ENCODE measurements at regions not wholly inside any gene's neighbourhood (a gene's known extent, or its start where the extent isn't known, plus 50 kb on each side); places are given as distances from the start of the nearest gene placed in this dataset.

DNA sequence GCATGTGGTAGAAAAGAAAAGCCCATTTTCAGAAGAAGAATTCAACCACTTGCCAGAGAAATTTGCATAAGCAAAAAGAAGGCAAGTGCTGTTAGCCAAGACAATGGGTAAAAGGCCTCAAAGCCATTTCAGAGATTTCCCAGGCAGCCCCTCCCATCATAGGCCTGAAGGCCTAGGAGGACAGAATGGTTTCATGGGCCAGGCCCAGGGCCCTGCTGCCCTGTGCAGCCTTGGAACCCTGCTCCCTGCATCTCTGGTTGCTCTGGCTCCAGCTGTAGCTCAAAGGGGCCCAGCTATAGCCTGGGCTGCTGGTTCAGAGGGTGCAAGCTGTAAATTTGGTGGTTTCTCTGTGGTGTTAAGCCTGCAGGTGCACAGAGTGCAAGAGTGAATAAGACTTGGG is 212.8 kb downstream of the EFNB2 start:
- no peak for TF ChIP-seq Cebpa-rat (IDR thresholded peaks at IDR 0.05)
- peaks cover 8% of the 10 kb centered on the region for H3K4me1 ChIP-seq
- no peak overlapping the region for H3K4me3 ChIP-seq
- peaks cover 31% of the 10 kb centered on the region for H3K9me3 ChIP-seq
- H3K27me3 ChIP-seq = no peaks in the 10 kb centered on the region
- peaks cover 6% of the 10 kb centered on the region; the same call in 1 of the 2 replicates for H3K36me3 ChIP-seq
- H4K20me1 ChIP-seq = no peaks in the 10 kb centered on the region
- H3K9ac ChIP-seq = no peak overlapping the region
- no peak overlapping the region for H3K27ac ChIP-seq
- H3K4me2 ChIP-seq = no peak overlapping the region

DNA sequence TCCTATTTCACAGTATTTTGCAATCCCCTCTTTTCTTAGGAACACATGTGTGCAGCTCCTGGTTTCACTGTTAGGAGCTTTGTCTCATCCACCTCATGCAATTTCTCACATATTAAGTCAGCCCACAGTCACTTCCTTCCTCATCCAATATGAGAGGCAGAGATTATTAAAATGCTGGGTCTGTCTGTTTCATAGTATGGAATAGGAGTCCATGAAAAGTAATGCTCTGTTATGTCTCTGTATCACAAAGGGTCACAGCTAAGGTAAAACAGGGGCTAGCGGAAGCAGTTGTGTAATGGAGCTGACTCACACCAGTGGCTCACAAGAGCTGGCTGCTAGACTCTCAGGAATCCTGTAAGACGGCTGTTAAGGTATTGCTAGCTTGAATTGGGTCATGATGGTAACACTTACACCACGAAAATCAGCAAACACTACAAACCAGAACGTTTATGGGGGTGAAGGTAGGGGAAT is 216.5 kb downstream of the EFNB2 start:
- Histone ChIP-seq H3K4me3 (no peak overlapping the region), H3K9me3 (peaks cover 26% of the 10 kb centered on the region), H3K27ac (no peak overlapping the region), H3K36me3 (peaks cover 6% of the 10 kb centered on the region; the same call in 1 of the 2 replicates), H3K9ac (no peak overlapping the region), H3K27me3 (no peaks in the 10 kb centered on the region), H3K4me2 (no peak overlapping the region), H3K4me1 (no peaks in the 10 kb centered on the region), H4K20me1 (no peaks in the 10 kb centered on the region)
- no peak for TF ChIP-seq Cebpa-rat (IDR thresholded peaks at IDR 0.05)

DNA sequence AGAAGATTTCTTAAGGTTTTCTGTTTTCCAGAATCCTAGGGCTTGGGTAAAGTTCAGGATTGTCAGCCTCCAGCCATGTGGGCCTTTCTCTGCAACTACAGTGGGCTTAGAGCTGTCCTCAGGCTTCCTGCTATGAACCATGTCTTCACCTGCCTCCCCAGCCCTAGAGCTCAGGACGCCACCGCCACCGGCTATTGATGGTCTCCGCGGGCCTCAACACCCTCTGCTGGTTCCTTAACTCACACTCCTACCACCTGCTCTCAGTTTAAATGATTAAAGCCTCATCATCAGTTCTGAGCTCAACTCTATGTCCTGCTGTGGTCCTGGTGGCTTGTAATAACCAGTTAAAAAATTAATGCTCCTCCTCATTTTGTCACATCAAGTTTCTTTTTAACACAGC is 221.0 kb downstream of the EFNB2 start:
- no peak overlapping the region for H3K9ac ChIP-seq
- no peaks in the 10 kb centered on the region for H3K4me1 ChIP-seq
- 0 out of 2 replicates have a peak, but pooled peaks cover 6% of the 10 kb centered on the region for H3K9me3 ChIP-seq
- no peak overlapping the region for H3K4me3 ChIP-seq
- TF ChIP-seq Cebpa-rat (IDR thresholded peaks at IDR 0.05) = no peak
- H3K36me3 ChIP-seq = no peaks in the 10 kb centered on the region
- no peaks in the 10 kb centered on the region for H3K27me3 ChIP-seq
- no peaks in the 10 kb centered on the region for H4K20me1 ChIP-seq
- H3K27ac ChIP-seq = no peak overlapping the region
- H3K4me2 ChIP-seq = no peak overlapping the region

DNA sequence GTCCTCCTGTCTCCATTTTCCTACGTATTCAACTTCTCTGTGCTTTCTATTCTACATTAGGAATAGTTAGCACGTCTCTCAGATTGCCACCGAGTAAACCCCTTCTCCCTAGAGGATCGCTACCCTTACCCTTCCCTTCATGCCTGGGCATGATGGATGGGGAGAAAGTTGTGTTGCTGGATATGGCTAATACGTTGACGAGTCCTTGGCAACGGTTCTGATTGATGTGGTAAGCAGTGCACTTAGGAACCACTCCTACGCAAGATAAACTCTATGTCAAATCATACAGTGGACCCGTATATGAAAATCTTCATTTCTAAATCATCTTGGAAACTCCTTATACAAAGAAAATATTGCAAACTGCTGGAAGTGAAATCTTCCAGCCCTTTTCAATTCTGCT is 224.5 kb downstream of the EFNB2 start:
- H3K27ac ChIP-seq = no peak overlapping the region
- H3K4me2 ChIP-seq = no peak overlapping the region
- H3K4me3 ChIP-seq = no peak overlapping the region

DNA sequence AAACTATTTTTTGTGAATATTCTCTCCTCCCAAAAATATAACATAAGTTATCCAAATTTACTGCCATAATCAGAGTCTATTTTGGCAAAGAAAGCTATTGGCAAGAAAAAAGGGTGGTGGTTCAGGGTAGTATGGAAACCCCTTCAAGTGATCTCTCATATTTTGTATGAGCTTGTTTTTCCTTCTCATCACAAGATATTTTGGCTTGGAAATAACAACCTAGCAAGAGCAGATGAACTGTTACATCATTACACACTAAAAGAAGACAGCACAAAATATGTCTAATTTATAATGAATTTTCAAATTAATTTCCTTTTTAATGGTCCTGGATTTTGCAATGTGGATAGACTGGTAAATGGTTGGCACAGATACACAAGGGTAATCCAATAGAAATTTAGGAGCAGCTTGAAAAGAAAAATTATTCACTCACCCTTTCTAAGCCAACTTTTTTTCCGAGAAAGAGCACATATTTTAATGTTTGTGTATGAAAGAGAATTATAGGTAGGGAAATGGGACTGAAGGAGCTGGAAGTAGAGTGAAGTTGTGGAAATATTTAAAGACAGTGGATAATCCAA is 225.1 kb downstream of the EFNB2 start:
- H4K20me1 ChIP-seq = no peaks in the 10 kb centered on the region
- no peaks in the 10 kb centered on the region for H3K27me3 ChIP-seq
- no peak overlapping the region for H3K4me2 ChIP-seq
- H3K36me3 ChIP-seq = no peaks in the 10 kb centered on the region
- TF ChIP-seq Cebpa-rat (IDR thresholded peaks at IDR 0.05) = no peak
- no peak overlapping the region for H3K9ac ChIP-seq
- H3K9me3 ChIP-seq = 0 out of 2 replicates have a peak, but pooled peaks cover 6% of the 10 kb centered on the region
- H3K4me3 ChIP-seq = no peak overlapping the region
- H3K27ac ChIP-seq = no peak overlapping the region
- H3K4me1 ChIP-seq = no peaks in the 10 kb centered on the region

More for the DNA sequence above, 224.5 kb downstream of the EFNB2 start:
- no peak for TF ChIP-seq Cebpa-rat (IDR thresholded peaks at IDR 0.05)
- H3K27me3 ChIP-seq = no peaks in the 10 kb centered on the region
- 0 out of 2 replicates have a peak, but pooled peaks cover 6% of the 10 kb centered on the region for H3K9me3 ChIP-seq
- no peak overlapping the region for H3K9ac ChIP-seq
- no peaks in the 10 kb centered on the region for H3K36me3 ChIP-seq
- H4K20me1 ChIP-seq = no peaks in the 10 kb centered on the region
- H3K4me1 ChIP-seq = no peaks in the 10 kb centered on the region

DNA sequence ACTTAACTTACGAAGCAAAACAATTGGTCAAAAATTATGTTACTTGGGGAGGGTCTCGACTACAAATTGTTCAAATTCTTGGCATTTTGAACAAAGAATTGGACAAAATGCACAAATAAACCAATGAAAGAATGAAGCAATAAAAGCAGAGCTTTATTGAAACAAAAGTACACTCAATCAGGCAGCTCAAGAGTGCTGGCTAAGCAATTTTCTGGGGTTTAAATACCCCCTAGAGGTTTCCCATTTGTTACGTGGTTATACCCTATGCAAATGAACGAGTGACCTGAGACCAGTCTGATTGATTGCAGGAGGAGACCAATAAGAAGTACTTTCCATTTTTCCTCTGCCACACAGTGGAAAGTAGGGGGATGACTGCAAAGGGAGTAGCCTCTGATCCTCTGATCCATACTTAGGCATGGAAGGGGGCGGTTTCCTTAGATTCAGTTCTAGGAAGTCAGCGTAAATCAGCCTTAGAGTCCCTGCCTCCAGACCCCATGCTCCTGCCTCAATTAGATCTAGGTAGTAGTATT is 228.6 kb downstream of the EFNB2 start:
- Histone ChIP-seq H3K4me2 (no peak overlapping the region), H3K4me1 (no peaks in the 10 kb centered on the region), H3K27ac (no peak overlapping the region), H3K27me3 (no peaks in the 10 kb centered on the region), H3K9ac (no peak overlapping the region), H3K36me3 (no peaks in the 10 kb centered on the region), H4K20me1 (no peaks in the 10 kb centered on the region), H3K4me3 (no peak overlapping the region), H3K9me3 (peaks cover 11% of the 10 kb centered on the region)
- TF ChIP-seq Cebpa-rat (IDR thresholded peaks at IDR 0.05) = no peak

DNA sequence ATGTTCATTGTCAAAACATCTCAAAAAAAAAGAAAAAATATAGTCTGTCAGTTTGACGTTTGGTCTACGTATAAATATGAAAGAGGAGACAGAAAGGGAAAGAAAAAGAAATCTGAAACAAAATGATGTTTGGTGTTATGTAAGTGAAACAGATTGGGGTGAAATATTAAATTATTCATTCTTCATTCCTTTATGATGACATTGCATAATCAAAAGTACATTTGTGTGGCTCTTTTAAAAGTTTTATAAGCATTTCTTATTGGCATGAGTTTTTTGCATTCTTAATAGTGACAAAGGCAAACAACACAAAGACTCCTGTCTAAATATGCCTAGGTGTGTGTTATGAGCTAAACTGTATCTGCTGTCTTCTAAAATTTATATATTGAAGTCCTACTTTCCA is 232.6 kb downstream of the EFNB2 start:
- H3K9ac ChIP-seq = no peak overlapping the region
- no peak for TF ChIP-seq Cebpa-rat (IDR thresholded peaks at IDR 0.05)
- no peaks in the 10 kb centered on the region for H4K20me1 ChIP-seq

DNA sequence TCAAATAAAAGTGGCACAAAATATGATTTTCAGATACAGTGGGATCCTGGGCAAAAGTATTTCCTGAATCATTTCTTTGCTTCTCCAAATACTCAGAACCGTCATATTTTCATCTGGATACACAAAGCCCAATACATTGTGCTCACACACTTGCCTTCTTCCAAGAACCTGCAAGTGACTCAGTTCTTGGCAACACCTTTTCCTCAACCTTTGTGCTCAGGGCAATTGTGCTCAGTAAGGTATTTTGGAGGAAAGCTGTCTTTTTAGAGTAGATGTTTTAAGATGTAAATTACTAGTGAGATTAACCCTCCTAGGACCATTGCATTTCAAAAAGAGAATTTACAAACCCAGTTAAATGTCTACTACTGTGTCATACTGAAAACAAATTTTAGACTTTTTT is 233.5 kb downstream of the EFNB2 start:
- H3K9ac ChIP-seq = no peak overlapping the region
- H3K4me2 ChIP-seq = no peak overlapping the region
- no peaks in the 10 kb centered on the region for H3K27me3 ChIP-seq
- H3K9me3 ChIP-seq = peaks cover 19% of the 10 kb centered on the region
- H3K4me3 ChIP-seq = no peak overlapping the region
- no peaks in the 10 kb centered on the region for H3K4me1 ChIP-seq
- H3K27ac ChIP-seq = no peak overlapping the region
- H3K36me3 ChIP-seq = no peaks in the 10 kb centered on the region
- no peak for TF ChIP-seq Cebpa-rat (IDR thresholded peaks at IDR 0.05)
- H4K20me1 ChIP-seq = no peaks in the 10 kb centered on the region

More for the DNA sequence above, 232.6 kb downstream of the EFNB2 start:
- no peak overlapping the region for H3K27ac ChIP-seq
- no peaks in the 10 kb centered on the region for H3K27me3 ChIP-seq
- no peak overlapping the region for H3K4me3 ChIP-seq
- no peak overlapping the region for H3K4me2 ChIP-seq
- H3K36me3 ChIP-seq = no peaks in the 10 kb centered on the region
- H3K9me3 ChIP-seq = peaks cover 19% of the 10 kb centered on the region
- no peaks in the 10 kb centered on the region for H3K4me1 ChIP-seq

DNA sequence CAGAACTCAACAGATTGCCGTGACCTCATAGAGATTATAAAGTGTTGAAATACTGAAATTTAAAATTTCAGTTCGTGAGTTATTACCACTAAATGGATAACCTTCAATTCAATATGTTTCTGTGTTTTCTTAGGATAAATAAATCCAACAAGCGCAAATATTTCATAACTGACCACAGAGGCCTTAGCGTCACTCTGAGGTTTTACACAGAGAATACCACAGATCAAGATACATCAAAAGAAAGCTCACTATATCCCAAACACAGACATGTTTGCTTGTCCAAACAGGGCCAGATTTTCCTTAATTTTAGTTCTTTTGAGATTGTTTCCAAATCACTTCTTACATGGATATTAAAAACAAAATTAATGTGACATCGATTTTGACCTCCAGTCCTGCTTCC is 235.8 kb downstream of the EFNB2 start:
- Histone ChIP-seq H3K4me1 (peaks cover 11% of the 10 kb centered on the region), H3K9ac (no peak overlapping the region), H3K4me3 (no peak overlapping the region), H3K27me3 (no peaks in the 10 kb centered on the region), H3K36me3 (no peaks in the 10 kb centered on the region), H3K4me2 (no peak overlapping the region), H3K9me3 (peaks cover 29% of the 10 kb centered on the region), H4K20me1 (no peaks in the 10 kb centered on the region), H3K27ac (no peak overlapping the region)
- no peak for TF ChIP-seq Cebpa-rat (IDR thresholded peaks at IDR 0.05)

DNA sequence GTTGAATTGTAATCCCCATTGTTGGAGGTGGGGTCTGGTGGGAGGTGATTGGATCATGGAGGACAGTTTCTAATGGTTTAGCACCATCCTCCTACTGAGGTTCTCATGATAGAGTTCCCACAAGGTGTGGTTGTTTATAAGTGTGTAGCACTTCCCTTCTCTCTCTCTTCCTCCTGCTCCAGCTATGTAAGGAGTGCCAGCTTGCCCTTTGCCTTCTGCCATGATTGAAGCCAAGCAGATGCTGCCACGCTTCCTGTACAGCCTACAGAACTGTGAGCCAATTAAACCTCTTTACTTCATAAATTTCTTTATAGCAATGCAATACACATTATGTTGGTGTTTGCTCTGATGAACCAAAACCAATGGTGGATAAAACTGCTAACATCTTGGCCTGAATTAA is 238.2 kb downstream of the EFNB2 start:
- no peak overlapping the region for H3K9ac ChIP-seq
- peaks cover 20% of the 10 kb centered on the region for H3K9me3 ChIP-seq
- no peaks in the 10 kb centered on the region for H3K36me3 ChIP-seq
- no peak for TF ChIP-seq Cebpa-rat (IDR thresholded peaks at IDR 0.05)
- peaks cover 11% of the 10 kb centered on the region for H3K4me1 ChIP-seq
- H4K20me1 ChIP-seq = no peaks in the 10 kb centered on the region
- H3K4me3 ChIP-seq = no peak overlapping the region
- H3K27me3 ChIP-seq = no peaks in the 10 kb centered on the region
- H3K27ac ChIP-seq = no peak overlapping the region
- no peak overlapping the region for H3K4me2 ChIP-seq
